ENCODE measurements at regions not wholly inside any gene's neighbourhood (a gene's known extent, or its start where the extent isn't known, plus 50 kb on each side); places are given as distances from the start of the nearest gene placed in this dataset.

- intact Hi-C loops (cut with micrococcal nuclease): no loop called here
- CTCF ChIA-PET: no interaction called here
- no peak overlapping the region for H3K27ac ChIP-seq (ENCODE audit: low read length)
- ATAC-seq (peak; percentile 62), DNase-seq (peak; percentile 32)
- no peak overlapping the region for H2AFZ ChIP-seq (ENCODE audit: low read length)
- no peaks in the 10 kb centered on the region for H3K79me2 ChIP-seq (ENCODE audit: low read length)
- no peak overlapping the region for H3K4me3 ChIP-seq (ENCODE audit: low read length)
- H3K9me2 ChIP-seq (replicated peaks; ENCODE audit: low read length): no peaks in the 10 kb centered on the region
- no TSS peak for BruUV-seq (replicated peaks)
- no peak overlapping the region for H3K9ac ChIP-seq (ENCODE audit: low read length)
- no peaks in the 10 kb centered on the region for H4K20me1 ChIP-seq (ENCODE audit: low read length)
- H3K4me1 ChIP-seq (ENCODE audit: insufficient read depth, low read length): no peaks in the 10 kb centered on the region
- no peak overlapping the region for H3K4me2 ChIP-seq (ENCODE audit: low read length)
- TF ChIP-seq CTCF (conservative IDR thresholded peaks at IDR 0.05; ENCODE audit: low read depth, low read length) (no peak), EZH2phosphoT487 (IDR thresholded peaks at IDR 0.05; ENCODE audit: borderline replicate concordance, low read length) (no peak), EZH2 (IDR thresholded peaks at IDR 0.05; ENCODE audit: low read length, unreplicated experiment) (no peak)
- no peaks in the 10 kb centered on the region for H3F3A ChIP-seq (ENCODE audit: low read length, unreplicated experiment)
- no peaks in the 10 kb centered on the region for H3K36me3 ChIP-seq (ENCODE audit: low read depth, low read length)
- H3K9me3 ChIP-seq (ENCODE audit: low read length): no peaks in the 10 kb centered on the region
- POLR2A ChIA-PET (ENCODE audit: unreplicated experiment): no interaction called here
- no peaks in the 10 kb centered on the region for H3K27me3 ChIP-seq (ENCODE audit: low read length)
Measured at GRCh38 chr1:220976390-220976789, 97.1 kb downstream of the HLX start.

- Histone ChIP-seq H4K20me1 (ENCODE audit: low read length) (no peaks in the 10 kb centered on the region), H3F3A (ENCODE audit: low read length, unreplicated experiment) (no peaks in the 10 kb centered on the region), H3K4me1 (ENCODE audit: insufficient read depth, low read length) (no peaks in the 10 kb centered on the region), H3K9me3 (ENCODE audit: low read length) (no peaks in the 10 kb centered on the region), H3K79me2 (ENCODE audit: low read length) (no peaks in the 10 kb centered on the region), H3K36me3 (ENCODE audit: low read depth, low read length) (no peaks in the 10 kb centered on the region), H3K4me3 (ENCODE audit: low read length) (no peak overlapping the region), H3K9me2 (replicated peaks; ENCODE audit: low read length) (no peaks in the 10 kb centered on the region), H3K27ac (ENCODE audit: low read length) (no peak overlapping the region), H3K9ac (ENCODE audit: low read length) (no peak overlapping the region), H2AFZ (ENCODE audit: low read length) (no peak overlapping the region), H3K4me2 (ENCODE audit: low read length) (no peak overlapping the region), H3K27me3 (ENCODE audit: low read length) (no peaks in the 10 kb centered on the region)
- DNase-seq (no peak), ATAC-seq (no peak)
- TF ChIP-seq EZH2phosphoT487 (IDR thresholded peaks at IDR 0.05; ENCODE audit: borderline replicate concordance, low read length): no peak
- TF ChIP-seq EZH2 (IDR thresholded peaks at IDR 0.05; ENCODE audit: low read length, unreplicated experiment): no peak
- no peak for TF ChIP-seq CTCF (conservative IDR thresholded peaks at IDR 0.05; ENCODE audit: low read depth, low read length)
- ChIA-PET POLR2A (ENCODE audit: unreplicated experiment) (no interaction called here), CTCF (no interaction called here)
- intact Hi-C loops (cut with micrococcal nuclease): no loop called here
- BruUV-seq (replicated peaks): no TSS peak
Measured at GRCh38 chr1:220979371-220979770, 100.1 kb downstream of the HLX start.

GRCh38 chr1:220982686-220983085 is 103.4 kb downstream of the HLX start:
- BruUV-seq (replicated peaks): no TSS peak
- intact Hi-C loops (cut with micrococcal nuclease): no loop called here
- Histone ChIP-seq H3F3A (ENCODE audit: low read length, unreplicated experiment) (no peaks in the 10 kb centered on the region), H2AFZ (ENCODE audit: low read length) (no peak overlapping the region), H3K27me3 (ENCODE audit: low read length) (no peaks in the 10 kb centered on the region), H3K4me1 (ENCODE audit: insufficient read depth, low read length) (no peaks in the 10 kb centered on the region), H3K9me3 (ENCODE audit: low read length) (no peaks in the 10 kb centered on the region), H3K79me2 (ENCODE audit: low read length) (no peaks in the 10 kb centered on the region), H3K36me3 (ENCODE audit: low read depth, low read length) (no peaks in the 10 kb centered on the region), H3K4me2 (ENCODE audit: low read length) (no peak overlapping the region), H4K20me1 (ENCODE audit: low read length) (no peaks in the 10 kb centered on the region), H3K27ac (ENCODE audit: low read length) (no peak overlapping the region), H3K4me3 (ENCODE audit: low read length) (no peak overlapping the region), H3K9me2 (replicated peaks; ENCODE audit: low read length) (no peaks in the 10 kb centered on the region), H3K9ac (ENCODE audit: low read length) (no peak overlapping the region)
- CTCF ChIA-PET: no interaction called here
- DNase-seq (no peak), ATAC-seq (no peak)
- TF ChIP-seq EZH2 (IDR thresholded peaks at IDR 0.05; ENCODE audit: low read length, unreplicated experiment) (no peak), EZH2phosphoT487 (IDR thresholded peaks at IDR 0.05; ENCODE audit: borderline replicate concordance, low read length) (no peak), CTCF (conservative IDR thresholded peaks at IDR 0.05; ENCODE audit: low read depth, low read length) (no peak)
- POLR2A ChIA-PET (ENCODE audit: unreplicated experiment): no interaction called here

All from PC-3 (cell line).